ENCODE measurements at regions not wholly inside any gene's neighbourhood (a gene's known extent, or its start where the extent isn't known, plus 50 kb on each side); places are given as distances from the start of the nearest gene placed in this dataset.

DNA sequence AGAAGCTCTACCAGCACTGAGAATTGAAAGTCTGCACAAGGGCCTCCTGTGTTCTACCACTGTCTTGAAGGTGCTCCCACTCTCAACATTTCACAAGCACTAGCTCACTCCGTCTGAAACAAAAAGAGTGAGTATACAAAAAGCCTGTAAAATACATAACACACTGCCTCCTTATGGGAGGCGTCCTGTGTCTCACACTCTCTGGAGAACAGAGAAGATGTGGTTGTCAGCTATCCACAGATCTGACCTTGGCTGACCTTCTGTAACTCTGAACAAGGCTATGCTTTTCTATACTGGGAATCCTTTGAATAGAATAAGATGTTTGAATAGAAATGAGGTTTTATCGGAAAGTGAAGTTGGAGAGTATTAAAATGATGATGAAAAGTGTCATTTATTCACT, 171.3 kb upstream of the TMEM45B start:
- no peaks in the 10 kb centered on the region for H3K9me3 ChIP-seq (ENCODE audit: control insufficient read depth in 1 of 2, insufficient read depth in 1 of 2, low read depth in 1 of 2, low read length in 2 of 2)
- CTCF ChIA-PET, result no interaction called here
- no peak overlapping the region for H3K4me2 ChIP-seq (ENCODE audit: low read length)
- no TSS peak for BruUV-seq (replicated peaks)
- no peak for DNase-seq (ENCODE audit: low read depth, low spot score)
- H4K20me1 ChIP-seq (ENCODE audit: insufficient read depth), result no peaks in the 10 kb centered on the region
- no peak overlapping the region for H3K4me3 ChIP-seq (replicated peaks in 1 of 2; ENCODE audit: low read depth in 1 of 2, low read length in 2 of 2)
- no peaks in the 10 kb centered on the region for H3K9me2 ChIP-seq (ENCODE audit: insufficient read depth)
- no peaks in the 10 kb centered on the region for H3K79me2 ChIP-seq (ENCODE audit: insufficient read depth, low read length)
- TF ChIP-seq SRF (IDR thresholded peaks at IDR 0.05; ENCODE audit: low read depth) (no peak), SIN3A (IDR thresholded peaks at IDR 0.05; ENCODE audit: low read depth) (no peak), POLR2A (IDR thresholded peaks at IDR 0.05; ENCODE audit: borderline replicate concordance, extremely low read depth, insufficient read depth, insufficient read length) (no peak), CBX3 (IDR thresholded peaks at IDR 0.05; ENCODE audit: low read depth) (no peak)
- TF ChIP-seq, protein P1, sequence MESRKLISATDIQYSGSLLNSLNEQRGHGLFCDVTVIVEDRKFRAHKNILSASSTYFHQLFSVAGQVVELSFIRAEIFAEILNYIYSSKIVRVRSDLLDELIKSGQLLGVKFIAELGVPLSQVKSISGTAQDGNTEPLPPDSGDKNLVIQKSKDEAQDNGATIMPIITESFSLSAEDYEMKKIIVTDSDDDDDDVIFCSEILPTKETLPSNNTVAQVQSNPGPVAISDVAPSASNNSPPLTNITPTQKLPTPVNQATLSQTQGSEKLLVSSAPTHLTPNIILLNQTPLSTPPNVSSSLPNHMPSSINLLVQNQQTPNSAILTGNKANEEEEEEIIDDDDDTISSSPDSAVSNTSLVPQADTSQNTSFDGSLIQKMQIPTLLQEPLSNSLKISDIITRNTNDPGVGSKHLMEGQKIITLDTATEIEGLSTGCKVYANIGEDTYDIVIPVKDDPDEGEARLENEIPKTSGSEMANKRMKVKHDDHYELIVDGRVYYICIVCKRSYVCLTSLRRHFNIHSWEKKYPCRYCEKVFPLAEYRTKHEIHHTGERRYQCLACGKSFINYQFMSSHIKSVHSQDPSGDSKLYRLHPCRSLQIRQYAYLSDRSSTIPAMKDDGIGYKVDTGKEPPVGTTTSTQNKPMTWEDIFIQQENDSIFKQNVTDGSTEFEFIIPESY (IDR thresholded peaks at IDR 0.05; ENCODE audit: extremely low read depth, insufficient replicate concordance, low read length), result no peak
- no peak overlapping the region for H3K27ac ChIP-seq (ENCODE audit: low read depth, low read length)
- H3K4me1 ChIP-seq (ENCODE audit: control insufficient read depth in 1 of 2, insufficient read depth in 2 of 2, low read length in 2 of 2), result peaks cover 4 to 47% of the 10 kb centered on the region in 2 experiments
- POLR2A ChIA-PET, result no interaction called here
- no peaks in the 10 kb centered on the region for H3K27me3 ChIP-seq (ENCODE audit: insufficient read depth, low read length)
- no peak for ATAC-seq
- H3K36me3 ChIP-seq (ENCODE audit: control insufficient read depth in 1 of 2, insufficient read depth in 2 of 2, low read length in 2 of 2), result no peaks in the 10 kb centered on the region
- intact Hi-C loops (cut with micrococcal nuclease), result no loop called here
- RAD21 ChIA-PET (ENCODE audit: low non-redundant PET in 1 of 2, low total read pairs in 2 of 2, uncharacterized antibody in 2 of 2, unreplicated experiment in 2 of 2), result no interaction called here
- no peak overlapping the region for H3K9ac ChIP-seq (ENCODE audit: low read length)
- no peak overlapping the region for H2AFZ ChIP-seq (ENCODE audit: low read depth, low read length, poor library complexity, severe bottlenecking)

GRCh38 chr11:129645943-129646342, 169.7 kb upstream of the TMEM45B start:
- TF ChIP-seq, protein P2, sequence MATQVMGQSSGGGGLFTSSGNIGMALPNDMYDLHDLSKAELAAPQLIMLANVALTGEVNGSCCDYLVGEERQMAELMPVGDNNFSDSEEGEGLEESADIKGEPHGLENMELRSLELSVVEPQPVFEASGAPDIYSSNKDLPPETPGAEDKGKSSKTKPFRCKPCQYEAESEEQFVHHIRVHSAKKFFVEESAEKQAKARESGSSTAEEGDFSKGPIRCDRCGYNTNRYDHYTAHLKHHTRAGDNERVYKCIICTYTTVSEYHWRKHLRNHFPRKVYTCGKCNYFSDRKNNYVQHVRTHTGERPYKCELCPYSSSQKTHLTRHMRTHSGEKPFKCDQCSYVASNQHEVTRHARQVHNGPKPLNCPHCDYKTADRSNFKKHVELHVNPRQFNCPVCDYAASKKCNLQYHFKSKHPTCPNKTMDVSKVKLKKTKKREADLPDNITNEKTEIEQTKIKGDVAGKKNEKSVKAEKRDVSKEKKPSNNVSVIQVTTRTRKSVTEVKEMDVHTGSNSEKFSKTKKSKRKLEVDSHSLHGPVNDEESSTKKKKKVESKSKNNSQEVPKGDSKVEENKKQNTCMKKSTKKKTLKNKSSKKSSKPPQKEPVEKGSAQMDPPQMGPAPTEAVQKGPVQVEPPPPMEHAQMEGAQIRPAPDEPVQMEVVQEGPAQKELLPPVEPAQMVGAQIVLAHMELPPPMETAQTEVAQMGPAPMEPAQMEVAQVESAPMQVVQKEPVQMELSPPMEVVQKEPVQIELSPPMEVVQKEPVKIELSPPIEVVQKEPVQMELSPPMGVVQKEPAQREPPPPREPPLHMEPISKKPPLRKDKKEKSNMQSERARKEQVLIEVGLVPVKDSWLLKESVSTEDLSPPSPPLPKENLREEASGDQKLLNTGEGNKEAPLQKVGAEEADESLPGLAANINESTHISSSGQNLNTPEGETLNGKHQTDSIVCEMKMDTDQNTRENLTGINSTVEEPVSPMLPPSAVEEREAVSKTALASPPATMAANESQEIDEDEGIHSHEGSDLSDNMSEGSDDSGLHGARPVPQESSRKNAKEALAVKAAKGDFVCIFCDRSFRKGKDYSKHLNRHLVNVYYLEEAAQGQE (IDR thresholded peaks at IDR 0.05; ENCODE audit: low read depth), result no peak
- TF ChIP-seq JUND (IDR thresholded peaks at IDR 0.05), result no peak
- TF ChIP-seq, protein P3, sequence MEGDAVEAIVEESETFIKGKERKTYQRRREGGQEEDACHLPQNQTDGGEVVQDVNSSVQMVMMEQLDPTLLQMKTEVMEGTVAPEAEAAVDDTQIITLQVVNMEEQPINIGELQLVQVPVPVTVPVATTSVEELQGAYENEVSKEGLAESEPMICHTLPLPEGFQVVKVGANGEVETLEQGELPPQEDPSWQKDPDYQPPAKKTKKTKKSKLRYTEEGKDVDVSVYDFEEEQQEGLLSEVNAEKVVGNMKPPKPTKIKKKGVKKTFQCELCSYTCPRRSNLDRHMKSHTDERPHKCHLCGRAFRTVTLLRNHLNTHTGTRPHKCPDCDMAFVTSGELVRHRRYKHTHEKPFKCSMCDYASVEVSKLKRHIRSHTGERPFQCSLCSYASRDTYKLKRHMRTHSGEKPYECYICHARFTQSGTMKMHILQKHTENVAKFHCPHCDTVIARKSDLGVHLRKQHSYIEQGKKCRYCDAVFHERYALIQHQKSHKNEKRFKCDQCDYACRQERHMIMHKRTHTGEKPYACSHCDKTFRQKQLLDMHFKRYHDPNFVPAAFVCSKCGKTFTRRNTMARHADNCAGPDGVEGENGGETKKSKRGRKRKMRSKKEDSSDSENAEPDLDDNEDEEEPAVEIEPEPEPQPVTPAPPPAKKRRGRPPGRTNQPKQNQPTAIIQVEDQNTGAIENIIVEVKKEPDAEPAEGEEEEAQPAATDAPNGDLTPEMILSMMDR (IDR thresholded peaks at IDR 0.05 in 2 of 3, conservative IDR thresholded peaks at IDR 0.05 in 1 of 3; ENCODE audit: borderline replicate concordance in 1 of 3, insufficient read depth in 1 of 3, low read depth in 2 of 3, low read length in 2 of 3), result no peak
- TF ChIP-seq POLR2AphosphoS5 (IDR thresholded peaks at IDR 0.05; ENCODE audit: low read depth, low read length), result no peak
- no peak for TF ChIP-seq ZFX (IDR thresholded peaks at IDR 0.05)
- no peak for TF ChIP-seq SIN3A (IDR thresholded peaks at IDR 0.05; ENCODE audit: low read depth)
- TF ChIP-seq EZH2 (IDR thresholded peaks at IDR 0.05), result no peak
- TF ChIP-seq RAD21 (IDR thresholded peaks at IDR 0.05; ENCODE audit: low read depth), result no peak
- TF ChIP-seq YY1 (IDR thresholded peaks at IDR 0.05; ENCODE audit: extremely low read depth, insufficient replicate concordance, low read depth, low read length), result no peak
- Histone ChIP-seq H3K9me2 (ENCODE audit: insufficient read depth) (no peaks in the 10 kb centered on the region), H3K4me2 (ENCODE audit: low read length) (no peak overlapping the region), H2AFZ (ENCODE audit: low read depth, low read length, poor library complexity, severe bottlenecking) (no peak overlapping the region), H3K9me3 (ENCODE audit: control insufficient read depth in 1 of 2, insufficient read depth in 1 of 2, low read depth in 1 of 2, low read length in 2 of 2) (no peaks in the 10 kb centered on the region), H3K27me3 (ENCODE audit: insufficient read depth, low read length) (no peaks in the 10 kb centered on the region), H3K9ac (ENCODE audit: low read length) (no peak overlapping the region), H3K4me1 (ENCODE audit: control insufficient read depth in 1 of 2, insufficient read depth in 2 of 2, low read length in 2 of 2) (peaks cover 0 to 31% of the 10 kb centered on the region in 2 experiments; a peak in 2 of 4 replicates), H3K4me3 (replicated peaks in 1 of 2; ENCODE audit: low read depth in 1 of 2, low read length in 2 of 2) (no peak overlapping the region), H4K20me1 (ENCODE audit: insufficient read depth) (no peaks in the 10 kb centered on the region), H3K36me3 (ENCODE audit: control insufficient read depth in 1 of 2, insufficient read depth in 2 of 2, low read length in 2 of 2) (no peaks in the 10 kb centered on the region), H3K79me2 (ENCODE audit: insufficient read depth, low read length) (no peaks in the 10 kb centered on the region), H3K27ac (ENCODE audit: low read depth, low read length) (no peak overlapping the region)
- BruUV-seq (replicated peaks), result no TSS peak
- intact Hi-C loops (cut with micrococcal nuclease), result no loop called here
- ATAC-seq (no peak), DNase-seq (ENCODE audit: low read depth, low spot score) (no peak)
- RAD21 ChIA-PET (ENCODE audit: low non-redundant PET in 1 of 2, low total read pairs in 2 of 2, uncharacterized antibody in 2 of 2, unreplicated experiment in 2 of 2), result no interaction called here
- CTCF ChIA-PET, result no interaction called here
- POLR2A ChIA-PET, result no interaction called here

Measured in HCT116 (cell line).